H1 (cell line): ENCODE measurements at regions not wholly inside any gene's neighbourhood (a gene's known extent, or its start where the extent isn't known, plus 50 kb on each side); places are given as distances from the start of the nearest gene placed in this dataset.

ENCODE experiments used
- CBX5 ChIP-seq: fragments of 300-800, 300-1000 bp; sonication (generic); IDR thresholded peaks from 2 replicates; pipeline ENCODE4 v1.7.1; 2016; ENCODE audit warnings: antibody characterized with exemption, low read length, low read depth
- CEBPB ChIP-seq: IDR thresholded peaks from 2 replicates; pipeline ENCODE4 v1.6.1; 2012; ENCODE audit warnings: low read depth, low read length
- E2F6 ChIP-seq: IDR thresholded peaks from 2 replicates; pipeline ENCODE4 v1.6.1; 2012; ENCODE audit warnings: inconsistent platforms
- MAFK ChIP-seq: IDR thresholded peaks from 2 replicates; pipeline ENCODE4 v1.6.1; 2012; ENCODE audit warnings: low read depth, mild to moderate bottlenecking, improper control_type of control experiment, low read length
- SIX5 ChIP-seq: IDR thresholded peaks from 2 replicates; pipeline ENCODE4 v1.6.1; 2011; ENCODE audit warnings: mild to moderate bottlenecking, low read depth, low read length
- SRF ChIP-seq: IDR thresholded peaks from 2 replicates; pipeline ENCODE4 v1.6.1; 2011; ENCODE audit warnings: mild to moderate bottlenecking, low read depth, low read length, moderate library complexity
- TEAD4 ChIP-seq: IDR thresholded peaks from 2 replicates; pipeline ENCODE4 v1.6.1; 2012; ENCODE audit warnings: low read depth, low read length, inconsistent platforms, mixed read lengths
- YY1 ChIP-seq: IDR thresholded peaks from 2 replicates; pipeline ENCODE4 v1.6.1; 2011; ENCODE audit warnings: low read depth, mild to moderate bottlenecking, low read length
- TF ChIP-seq, protein P1 (sequence below): IDR thresholded peaks from 2 replicates; pipeline ENCODE4 v1.6.1; 2012; ENCODE audit warnings: inconsistent platforms

DNA sequence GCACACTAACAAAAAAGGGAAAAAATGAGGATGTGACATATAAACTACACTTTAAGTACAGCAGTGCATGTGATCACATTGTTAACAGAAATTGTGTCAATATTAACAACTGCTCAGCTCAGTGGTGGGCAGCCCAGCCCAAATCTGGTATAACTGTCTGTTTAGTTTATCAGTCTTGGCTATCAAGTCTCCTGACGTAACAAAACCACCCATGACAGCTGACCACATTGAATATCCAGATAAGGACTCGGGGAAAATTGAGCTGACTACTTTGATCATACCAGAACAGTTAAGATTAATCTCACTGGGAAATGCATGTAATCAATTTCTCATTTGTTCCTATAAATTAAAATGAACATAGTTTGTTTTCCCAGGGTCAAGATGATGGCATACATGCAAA, 396.6 kb downstream of the SNAPC1 start (continued):
- TF ChIP-seq YY1 (no peak), E2F6 (no peak), CEBPB (no peak), MAFK (no peak), CBX5 (no peak), SRF (no peak), TEAD4 (no peak), SIX5 (no peak)
- TF ChIP-seq, protein P1, sequence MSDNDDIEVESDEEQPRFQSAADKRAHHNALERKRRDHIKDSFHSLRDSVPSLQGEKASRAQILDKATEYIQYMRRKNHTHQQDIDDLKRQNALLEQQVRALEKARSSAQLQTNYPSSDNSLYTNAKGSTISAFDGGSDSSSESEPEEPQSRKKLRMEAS, result no peak
